ENCODE measurements at regions not wholly inside any gene's neighbourhood (a gene's known extent, or its start where the extent isn't known, plus 50 kb on each side); places are given as distances from the start of the nearest gene placed in this dataset.

DNA sequence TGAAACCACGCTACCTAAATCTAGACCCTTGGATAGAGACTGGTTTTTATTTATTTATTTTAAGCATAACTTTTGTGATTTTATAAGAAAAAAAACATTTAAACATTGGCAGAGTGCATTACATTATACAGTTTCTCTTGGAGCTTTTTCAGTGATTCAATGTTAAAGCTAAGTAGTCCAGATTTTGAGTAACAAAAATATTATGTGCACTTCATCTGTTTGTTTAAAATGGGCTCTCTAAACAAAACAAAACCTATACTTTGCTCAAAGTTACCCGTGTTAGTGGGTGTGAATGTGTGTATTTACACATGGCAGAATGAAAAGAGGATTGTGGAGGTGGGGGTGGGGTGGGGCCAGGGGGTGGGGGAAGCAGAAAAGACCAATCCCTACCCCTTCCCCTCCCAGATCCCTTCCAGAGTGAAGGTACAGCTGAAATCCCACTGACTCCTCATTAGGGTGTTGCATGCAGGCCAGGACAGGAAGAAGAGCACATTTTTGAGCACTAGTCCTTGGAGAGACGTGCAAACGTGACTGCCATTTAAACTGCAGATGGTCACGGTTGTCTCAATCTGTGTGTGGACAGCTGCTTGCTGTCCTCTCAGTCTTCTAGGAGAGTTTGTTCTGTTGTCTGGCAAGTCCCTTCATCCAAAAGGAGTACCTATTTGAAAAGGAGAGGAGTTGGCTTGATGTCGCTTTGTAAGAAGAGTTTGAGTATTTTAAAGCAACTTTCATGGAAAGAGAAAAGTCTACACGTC is 303.0 kb downstream of the ICOS start:
- DNase-seq = no peak

GRCh38 chr2:204240961-204241360 is 304.3 kb upstream of the PARD3B start:
- no peak for DNase-seq

DNA sequence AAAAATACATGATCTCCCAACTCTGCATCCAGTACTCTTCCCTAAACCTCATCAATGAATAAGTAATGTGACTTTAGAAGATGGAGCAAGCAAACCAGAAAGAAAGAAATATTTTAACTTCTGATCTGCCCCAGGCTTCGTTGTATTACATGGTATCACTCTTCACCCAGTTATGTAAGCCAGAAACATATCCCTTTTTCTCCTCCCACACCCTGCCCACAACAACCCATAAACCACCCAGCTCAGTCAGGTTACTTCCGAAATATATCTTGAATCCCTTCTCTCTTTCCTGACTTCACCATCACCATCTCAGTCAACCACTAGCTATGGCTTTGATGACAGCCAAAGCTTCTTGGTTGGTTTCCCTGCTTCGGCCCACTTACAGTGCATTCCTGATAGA is 295.8 kb upstream of the PARD3B start:
- no peak for DNase-seq

- DNase-seq = no peak
These were observed 294.6 kb upstream of the PARD3B start for GRCh38 chr2:204250692-204251091.

GRCh38 chr2:204251158-204251997 is 293.9 kb upstream of the PARD3B start:
- no peak for DNase-seq

- DNase-seq = no peak
These were observed 293.3 kb upstream of the PARD3B start for GRCh38 chr2:204251998-204252376.

DNA sequence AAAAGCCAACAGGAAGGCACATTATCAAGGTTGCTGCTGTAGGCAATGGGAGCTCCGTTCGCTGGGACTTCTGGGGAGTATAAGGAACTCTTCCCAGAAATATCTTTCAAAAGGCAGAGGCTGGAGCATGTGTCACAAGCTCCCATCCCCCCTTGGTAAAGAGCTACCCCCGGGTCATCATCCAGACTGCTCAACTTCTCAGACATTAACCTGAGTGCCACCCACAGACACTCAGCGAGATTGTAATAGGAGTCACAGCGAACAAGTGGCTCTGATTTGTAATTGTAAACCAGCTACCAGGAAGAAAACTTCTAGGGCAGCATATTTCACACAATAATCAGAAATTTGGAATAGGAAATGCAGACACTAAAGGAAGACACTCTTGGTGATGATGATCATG is 290.2 kb upstream of the PARD3B start:
- no peak for DNase-seq

DNA sequence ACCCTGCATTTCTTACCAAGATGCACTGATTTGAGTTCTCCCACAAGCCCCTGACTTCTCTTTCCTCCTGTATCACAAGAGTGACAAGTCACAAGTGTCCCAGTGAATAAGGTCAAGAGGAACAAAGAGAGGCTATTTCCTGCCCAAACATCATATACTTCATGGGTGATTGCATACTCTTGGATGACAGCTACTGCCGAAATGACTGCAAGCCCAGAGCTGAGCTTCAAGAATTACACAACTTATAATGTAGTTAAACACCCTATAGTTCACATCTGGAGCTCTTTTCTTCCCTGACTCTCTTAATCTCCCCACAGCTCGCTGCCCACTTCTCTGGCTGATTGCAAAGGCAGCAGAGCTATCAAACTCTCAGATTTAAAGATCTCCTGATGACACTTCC is 289.7 kb upstream of the PARD3B start:
- DNase-seq = no peak

- no peak for DNase-seq
These were observed 287.5 kb upstream of the PARD3B start for GRCh38 chr2:204257781-204258180.

GRCh38 chr2:204258890-204259289 is 286.4 kb upstream of the PARD3B start:
- DNase-seq = no peak

DNA sequence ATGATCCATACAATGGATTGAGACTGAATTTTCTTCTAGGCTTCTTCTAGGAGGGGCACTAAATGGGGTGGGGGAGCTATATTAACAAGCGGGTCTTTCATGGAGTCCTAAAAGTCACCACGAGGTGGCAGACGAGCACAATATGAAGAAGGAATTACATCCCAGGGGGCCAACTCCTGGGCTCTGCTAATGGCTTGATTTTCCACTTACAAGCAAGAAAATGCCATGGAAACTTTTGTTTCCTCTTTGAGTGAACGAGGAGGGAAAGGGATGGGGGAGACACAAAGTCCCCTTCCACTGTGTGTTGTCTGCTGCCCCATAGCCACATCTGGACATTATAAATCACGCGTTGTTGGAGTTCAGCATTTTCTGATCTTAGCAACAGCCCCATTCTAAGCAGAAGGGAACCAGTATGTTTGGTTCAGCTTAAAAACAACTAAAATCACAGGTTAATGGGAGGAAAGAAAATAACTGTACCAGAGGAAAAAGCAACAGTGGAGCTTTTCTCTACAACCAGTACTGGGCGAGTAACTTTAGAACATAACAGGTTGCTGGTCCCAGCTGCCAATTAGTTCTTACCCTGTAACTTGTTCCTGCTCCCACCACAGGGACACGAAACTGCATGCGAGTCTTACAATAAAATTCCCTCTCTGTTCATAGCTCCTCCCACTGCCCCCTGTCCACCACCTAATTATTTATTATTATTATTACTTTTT is 285.0 kb upstream of the PARD3B start:
- peak; percentile 64 for DNase-seq

- DNase-seq = no peak
These were observed 284.4 kb upstream of the PARD3B start for GRCh38 chr2:204260901-204261300.

DNA sequence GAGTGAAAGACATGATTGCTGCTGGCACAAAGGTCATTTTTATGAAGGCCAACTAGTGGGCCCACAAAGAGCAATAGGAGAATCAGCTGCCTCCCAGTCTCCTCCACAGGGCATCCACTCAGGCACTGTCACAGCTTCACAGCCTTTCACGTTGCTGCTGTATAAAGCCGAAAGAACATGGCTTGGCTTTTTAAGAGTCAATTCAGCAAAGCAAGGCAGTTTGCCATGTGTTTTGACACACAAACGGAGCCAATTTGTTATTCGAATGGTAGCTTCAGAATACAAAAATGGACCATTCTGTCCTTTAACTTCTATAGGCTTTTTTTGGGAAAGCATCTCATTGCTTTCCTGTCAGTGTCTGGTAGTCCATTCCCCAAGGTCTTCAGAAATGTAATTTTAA is 283.4 kb upstream of the PARD3B start:
- no peak for DNase-seq

DNA sequence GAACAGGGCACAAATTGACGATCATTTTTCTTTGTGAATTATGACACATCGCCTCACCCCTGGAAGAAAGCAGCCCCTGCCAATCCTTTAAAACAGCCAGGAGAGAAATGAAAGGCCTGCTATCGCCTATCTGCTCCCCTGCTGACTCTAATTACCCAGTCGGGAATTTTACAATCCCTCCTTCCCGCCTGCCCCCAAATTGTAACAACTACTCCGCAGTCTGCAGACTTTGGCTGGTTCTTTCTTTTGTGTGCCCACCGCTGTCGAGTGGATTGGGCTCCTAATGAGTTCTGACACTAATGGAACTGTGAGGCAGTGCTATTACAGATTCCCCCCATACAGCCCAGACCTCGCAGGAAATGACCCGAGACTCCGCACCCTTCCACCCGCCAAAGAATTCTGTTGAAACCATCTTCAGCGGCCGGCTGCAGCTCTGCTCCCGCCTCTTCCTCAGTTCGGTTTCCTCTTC is 281.2 kb upstream of the PARD3B start:
- no peak for DNase-seq

DNA sequence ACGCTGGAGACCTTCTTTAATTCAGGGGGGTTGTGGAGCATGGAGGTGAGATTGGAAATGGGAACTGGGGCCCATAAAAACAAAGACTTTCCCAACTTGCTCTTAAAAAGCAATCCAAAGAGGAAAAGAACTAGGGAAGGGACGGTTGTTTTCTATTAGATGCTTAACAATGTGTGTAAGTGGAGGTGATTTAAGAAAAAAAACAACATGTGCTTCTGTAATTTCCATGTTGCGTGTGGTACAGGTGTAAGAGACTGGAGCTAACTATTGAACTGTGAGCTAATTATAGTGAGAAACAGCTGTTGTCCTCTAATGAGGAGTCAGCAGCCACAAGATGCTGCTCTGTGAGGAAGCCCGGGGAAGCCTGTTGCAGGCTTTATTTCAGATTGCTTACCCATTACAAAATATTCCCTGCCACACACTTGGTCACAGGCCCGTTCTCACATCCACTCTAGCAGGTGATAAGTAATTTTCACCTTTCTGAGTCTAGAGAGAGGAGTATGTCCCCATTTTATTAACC is 280.6 kb upstream of the PARD3B start:
- no peak for DNase-seq

DNA sequence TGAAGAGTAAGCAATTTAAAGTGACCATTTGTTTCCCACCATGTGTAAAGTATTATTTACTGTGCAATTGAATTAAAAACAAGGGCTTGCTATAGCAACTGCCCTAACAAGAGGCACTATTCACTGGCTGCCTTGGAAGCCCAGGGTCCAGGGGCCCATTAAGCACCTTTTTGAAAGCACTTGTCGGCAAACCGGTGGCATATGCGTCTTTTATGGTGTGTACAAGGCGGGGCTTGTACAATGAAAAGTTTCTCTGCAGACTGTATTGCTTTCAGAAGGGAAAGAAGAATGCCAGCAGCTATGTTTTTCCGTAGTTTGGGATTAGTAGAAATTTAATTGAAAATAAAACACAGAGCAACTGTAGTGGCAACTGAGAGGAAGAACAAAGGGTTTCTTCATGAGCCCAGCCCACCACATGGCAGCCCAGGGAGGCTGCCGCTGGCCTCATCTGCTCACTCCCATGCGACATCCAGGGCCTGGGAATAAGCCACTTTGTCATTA is 279.5 kb upstream of the PARD3B start:
- no peak for DNase-seq

- no peak for DNase-seq
These were observed 276.8 kb upstream of the PARD3B start for GRCh38 chr2:204268458-204268857.

DNA sequence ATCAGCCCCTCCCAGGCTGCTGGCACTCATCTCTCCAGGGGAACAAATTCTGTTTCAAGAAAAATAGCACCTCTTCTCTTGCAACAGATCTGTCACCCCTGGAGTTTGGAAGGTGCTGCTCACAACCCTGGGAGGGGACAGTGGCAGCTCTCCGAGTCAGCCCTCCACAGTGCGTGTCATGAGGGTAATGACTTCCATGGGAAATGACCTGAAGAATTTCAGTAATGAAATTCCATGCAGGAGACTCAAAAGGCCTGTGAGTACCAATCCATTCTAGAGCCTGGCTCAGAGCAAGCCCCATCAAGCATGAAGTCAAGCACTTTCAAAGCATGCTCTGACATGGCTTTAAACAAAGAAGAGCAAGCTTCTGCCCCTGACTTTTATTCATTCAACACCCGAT is 276.3 kb upstream of the PARD3B start:
- no peak for DNase-seq

- DNase-seq = no peak
These were observed 273.2 kb upstream of the PARD3B start for GRCh38 chr2:204272089-204272488.

DNA sequence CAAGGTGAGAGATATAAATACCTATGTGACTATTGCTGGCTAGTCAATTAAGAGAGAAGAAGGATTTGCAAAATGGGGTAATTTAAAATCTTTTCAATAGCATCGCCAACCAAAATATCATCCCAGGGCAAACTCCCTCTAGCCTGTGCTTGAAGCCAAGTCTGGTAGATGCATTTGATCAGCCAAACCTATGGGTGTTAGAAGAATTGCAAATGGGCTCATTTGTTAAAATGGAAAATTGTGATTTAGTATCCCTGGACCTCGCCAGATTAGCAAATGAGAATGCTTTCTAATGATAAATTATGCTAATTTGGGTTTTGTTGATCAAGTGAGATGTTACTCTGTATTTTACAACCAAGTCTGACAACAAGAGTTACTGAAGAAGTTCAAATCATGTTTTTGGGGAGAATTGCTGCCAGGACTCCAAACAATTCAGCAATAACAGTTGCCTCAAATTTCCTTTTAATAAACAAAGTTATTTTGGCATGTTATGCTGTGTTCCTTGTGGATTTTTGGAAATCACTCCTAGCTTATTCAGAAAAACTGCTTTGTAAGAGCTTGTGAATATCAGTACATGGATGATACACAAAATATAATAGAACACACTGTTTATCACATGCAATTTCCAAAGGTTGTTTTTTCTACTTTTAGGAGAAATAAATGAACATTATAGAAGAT is 272.5 kb upstream of the PARD3B start:
- DNase-seq = no peak

GRCh38 chr2:204274429-204274828 is 270.8 kb upstream of the PARD3B start:
- DNase-seq = no peak

DNA sequence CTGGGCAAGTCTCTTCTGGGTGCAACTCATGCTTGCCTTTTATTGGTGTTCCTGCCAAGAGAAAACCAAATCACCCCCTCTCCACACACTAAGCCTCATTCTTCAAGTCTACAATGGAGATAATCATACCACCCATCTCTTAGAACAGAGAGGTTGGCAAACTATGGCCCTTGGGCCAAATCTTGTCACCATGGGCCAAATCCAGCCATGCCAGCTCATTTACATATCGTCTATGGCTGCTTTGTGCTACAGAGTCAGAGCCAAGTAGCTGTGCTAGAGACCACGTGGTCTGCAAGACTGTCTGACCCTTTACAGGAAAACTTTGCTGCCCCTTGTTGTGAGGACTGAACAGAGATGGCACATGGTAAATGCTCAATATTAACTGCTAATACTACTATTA is 270.3 kb upstream of the PARD3B start:
- DNase-seq = no peak

DNA sequence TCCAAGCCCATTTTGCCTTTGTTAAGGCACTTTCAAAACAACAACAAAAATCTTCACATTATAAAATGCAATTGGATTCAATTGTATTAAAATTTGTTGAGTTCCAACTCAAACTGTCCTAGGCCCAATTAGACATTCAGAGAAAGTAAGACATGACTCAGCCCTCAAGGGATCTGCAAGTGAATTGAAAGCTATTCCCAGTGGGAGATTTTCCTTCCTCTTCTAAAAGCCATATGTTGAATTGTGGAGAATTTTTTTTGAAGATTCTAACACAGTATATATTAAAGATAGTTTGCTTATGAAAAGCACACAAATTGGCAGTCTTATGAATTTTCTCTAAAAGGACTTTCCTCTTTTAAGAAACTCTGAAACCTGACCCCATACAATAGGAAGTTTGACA is 268.0 kb upstream of the PARD3B start:
- no peak for DNase-seq
